ENCODE measurements at regions not wholly inside any gene's neighbourhood (a gene's known extent, or its start where the extent isn't known, plus 50 kb on each side); places are given as distances from the start of the nearest gene placed in this dataset.
"Not testable (repeated sequence)": the region's sequence is repeated elsewhere in the genome, so short reads cannot be mapped to it uniquely, and the experiment has no call there.

- DNase-seq = no peak
These were observed 1476.3 kb upstream of the PCDH7 start for GRCh38 chr4:29243851-29244250.

GRCh38 chr4:29259556-29259955, 1460.6 kb upstream of the PCDH7 start:
- DNase-seq = no peak

- no peak for DNase-seq
These were observed 1457.2 kb upstream of the PCDH7 start for GRCh38 chr4:29262986-29263385.

GRCh38 chr4:29276150-29276549, 1444.0 kb upstream of the PCDH7 start:
- DNase-seq = peak; percentile 1 to 76

GRCh38 chr4:29277381-29277780, 1442.8 kb upstream of the PCDH7 start:
- no peak for DNase-seq

GRCh38 chr4:29278585-29278984, 1441.6 kb upstream of the PCDH7 start:
- DNase-seq = no peak

GRCh38 chr4:29289118-29289517, 1431.1 kb upstream of the PCDH7 start:
- DNase-seq = no peak

GRCh38 chr4:29295280-29295679, 1424.9 kb upstream of the PCDH7 start:
- DNase-seq = no peak

GRCh38 chr4:29304595-29304994, 1415.6 kb upstream of the PCDH7 start:
- no peak for DNase-seq

- no peak for DNase-seq
These were observed 1412.9 kb upstream of the PCDH7 start for GRCh38 chr4:29307256-29307655.

- no peak for DNase-seq
These were observed 1412.4 kb upstream of the PCDH7 start for GRCh38 chr4:29307755-29308154.

GRCh38 chr4:29309050-29309449, 1411.1 kb upstream of the PCDH7 start:
- no peak for DNase-seq

GRCh38 chr4:29310252-29310651, 1409.9 kb upstream of the PCDH7 start:
- DNase-seq = no peak

GRCh38 chr4:29311247-29311646, 1408.9 kb upstream of the PCDH7 start:
- no peak for DNase-seq

GRCh38 chr4:29319663-29320340, 1400.4 kb upstream of the PCDH7 start:
- DNase-seq = no peak

- DNase-seq = no peak
These were observed 1399.1 kb upstream of the PCDH7 start for GRCh38 chr4:29320947-29321620.

- no peak for DNase-seq
These were observed 1394.2 kb upstream of the PCDH7 start for GRCh38 chr4:29326004-29326403.

GRCh38 chr4:29326816-29327215, 1393.4 kb upstream of the PCDH7 start:
- peak; percentile 10 to 58 for DNase-seq

GRCh38 chr4:29336861-29337260, 1383.3 kb upstream of the PCDH7 start:
- peak in 1 of 2 experiments; percentile 13 for DNase-seq

GRCh38 chr4:29372971-29373370, 1347.2 kb upstream of the PCDH7 start:
- DNase-seq = no peak

- DNase-seq = no peak
These were observed 1344.5 kb upstream of the PCDH7 start for GRCh38 chr4:29375716-29376115.

- DNase-seq = not testable (repeated sequence)
These were observed 1341.9 kb upstream of the PCDH7 start for GRCh38 chr4:29378237-29378636.

GRCh38 chr4:29390921-29391320, 1329.2 kb upstream of the PCDH7 start:
- no peak for DNase-seq

- DNase-seq = no peak
These were observed 1315.1 kb upstream of the PCDH7 start for GRCh38 chr4:29405116-29405515.

- DNase-seq = no peak
These were observed 1304.4 kb upstream of the PCDH7 start for GRCh38 chr4:29415771-29416170.

All from NCI-H2081 (cell line).